ENCODE measurements at regions not wholly inside any gene's neighbourhood (a gene's known extent, or its start where the extent isn't known, plus 50 kb on each side); places are given as distances from the start of the nearest gene placed in this dataset.

- DNase-seq, result no peak
- Histone ChIP-seq H3K36me3 (no peaks in the 10 kb centered on the region), H3K4me3 (no peak overlapping the region), H3K27me3 (no peaks in the 10 kb centered on the region), H3K27ac (no peak overlapping the region), H3K9me3 (no peaks in the 10 kb centered on the region), H3K4me1 (ENCODE audit: insufficient read depth) (no peaks in the 10 kb centered on the region)
- 52 to 66% (median 65%) methylated on average over 6 of the region's 6 CpGs for WGBS, 3 donors
- intact Hi-C loops (cut with DNase I), result no loop called here
- no peak for TF ChIP-seq POLR2A (IDR thresholded peaks at IDR 0.05)
- TF ChIP-seq, protein P1, sequence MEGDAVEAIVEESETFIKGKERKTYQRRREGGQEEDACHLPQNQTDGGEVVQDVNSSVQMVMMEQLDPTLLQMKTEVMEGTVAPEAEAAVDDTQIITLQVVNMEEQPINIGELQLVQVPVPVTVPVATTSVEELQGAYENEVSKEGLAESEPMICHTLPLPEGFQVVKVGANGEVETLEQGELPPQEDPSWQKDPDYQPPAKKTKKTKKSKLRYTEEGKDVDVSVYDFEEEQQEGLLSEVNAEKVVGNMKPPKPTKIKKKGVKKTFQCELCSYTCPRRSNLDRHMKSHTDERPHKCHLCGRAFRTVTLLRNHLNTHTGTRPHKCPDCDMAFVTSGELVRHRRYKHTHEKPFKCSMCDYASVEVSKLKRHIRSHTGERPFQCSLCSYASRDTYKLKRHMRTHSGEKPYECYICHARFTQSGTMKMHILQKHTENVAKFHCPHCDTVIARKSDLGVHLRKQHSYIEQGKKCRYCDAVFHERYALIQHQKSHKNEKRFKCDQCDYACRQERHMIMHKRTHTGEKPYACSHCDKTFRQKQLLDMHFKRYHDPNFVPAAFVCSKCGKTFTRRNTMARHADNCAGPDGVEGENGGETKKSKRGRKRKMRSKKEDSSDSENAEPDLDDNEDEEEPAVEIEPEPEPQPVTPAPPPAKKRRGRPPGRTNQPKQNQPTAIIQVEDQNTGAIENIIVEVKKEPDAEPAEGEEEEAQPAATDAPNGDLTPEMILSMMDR (IDR thresholded peaks at IDR 0.05), result no peak
- TF ChIP-seq EP300 (IDR thresholded peaks at IDR 0.05), result no peak
These were observed 376.6 kb downstream of the EIPR1 start for GRCh38 chr2:3000968-3001367.

DNA sequence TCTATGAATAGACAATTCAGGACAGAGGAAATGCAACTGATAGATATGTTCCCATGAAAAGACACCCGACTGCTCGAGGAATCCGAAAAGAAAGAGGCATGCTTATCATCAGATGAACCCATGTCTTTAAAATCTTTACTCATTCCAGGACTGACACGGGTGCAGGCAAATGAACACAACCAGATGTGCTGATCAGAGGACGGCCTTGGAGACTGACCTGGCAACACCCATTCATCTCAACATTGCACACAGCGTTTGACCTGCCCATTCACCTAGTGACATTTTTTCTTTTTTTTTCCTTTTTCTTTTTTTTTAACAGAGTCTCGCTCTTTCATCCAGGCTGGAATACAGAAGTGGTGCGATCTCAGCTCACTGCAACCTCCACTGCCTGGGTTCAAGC, 377.5 kb downstream of the EIPR1 start:
- Histone ChIP-seq H3K27me3 (no peaks in the 10 kb centered on the region), H3K27ac (no peak overlapping the region), H3K4me1 (ENCODE audit: insufficient read depth) (no peaks in the 10 kb centered on the region), H3K36me3 (no peaks in the 10 kb centered on the region), H3K9me3 (no peaks in the 10 kb centered on the region), H3K4me3 (no peak overlapping the region)
- no peak for DNase-seq
- 43 to 72% (median 46%) methylated on average over 8 of the region's 8 CpGs for WGBS, 3 donors
- intact Hi-C loops (cut with DNase I), result no loop called here
- no peak for TF ChIP-seq POLR2A (IDR thresholded peaks at IDR 0.05)
- TF ChIP-seq EP300 (IDR thresholded peaks at IDR 0.05), result no peak
- TF ChIP-seq, protein P1 (IDR thresholded peaks at IDR 0.05), result no peak

DNA sequence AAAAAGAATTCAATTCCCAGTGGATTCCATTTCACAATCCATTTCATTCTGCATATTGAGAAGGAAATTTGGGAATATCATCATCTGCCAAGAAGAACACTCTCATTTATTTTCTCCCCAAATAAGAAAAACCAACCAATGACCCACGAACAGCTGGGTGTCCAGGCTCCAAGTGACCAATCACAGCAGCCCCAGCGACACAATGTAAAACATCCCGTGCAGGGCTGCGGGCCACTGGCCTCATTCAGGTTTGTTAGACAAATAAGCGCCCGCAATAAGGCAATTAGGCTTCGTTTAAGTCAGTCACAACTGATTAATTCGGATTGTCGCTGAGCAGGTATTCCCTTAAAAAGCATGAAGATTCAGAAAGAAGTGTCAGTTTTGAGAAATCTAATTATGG, 378.6 kb downstream of the EIPR1 start:
- WGBS, 3 donors, result 68 to 77% (median 72%) methylated on average over 9 of the region's 9 CpGs
- Histone ChIP-seq H3K27ac (no peak overlapping the region), H3K4me1 (ENCODE audit: insufficient read depth) (no peaks in the 10 kb centered on the region)

DNA sequence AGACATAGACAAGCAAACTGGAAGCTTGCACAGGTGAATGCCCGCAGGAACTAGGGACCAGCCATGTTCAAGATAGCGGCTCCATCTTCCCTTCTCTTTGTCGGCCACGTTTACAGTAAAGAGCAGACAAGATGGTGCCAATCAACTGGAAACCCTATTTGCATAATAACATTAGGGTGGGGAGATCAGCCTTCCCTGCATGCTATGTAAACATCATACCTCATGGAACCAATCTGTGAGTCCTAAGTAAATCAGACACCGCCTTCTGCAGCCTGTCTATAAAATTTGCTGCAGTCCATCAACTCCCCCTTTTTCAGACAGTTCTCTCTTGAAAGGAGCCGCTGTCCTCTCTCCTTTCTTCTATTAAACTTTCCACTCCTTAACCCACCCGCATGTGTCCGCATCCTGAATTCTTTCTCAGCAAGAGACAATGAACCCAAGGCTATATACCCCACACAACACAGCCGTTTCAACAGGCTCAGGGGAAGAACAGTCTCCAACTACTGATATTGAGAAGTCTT, 384.4 kb downstream of the EIPR1 start:
- DNase-seq, result no peak
- Histone ChIP-seq H3K9me3 (no peaks in the 10 kb centered on the region), H3K27ac (no peak overlapping the region), H3K4me3 (no peak overlapping the region), H3K27me3 (no peaks in the 10 kb centered on the region), H3K4me1 (ENCODE audit: insufficient read depth) (no peaks in the 10 kb centered on the region), H3K36me3 (no peaks in the 10 kb centered on the region)
- TF ChIP-seq, protein P1 (IDR thresholded peaks at IDR 0.05), result no peak
- TF ChIP-seq EP300 (IDR thresholded peaks at IDR 0.05) (no peak), POLR2A (IDR thresholded peaks at IDR 0.05) (no peak)
- 80 to 84% (median 82%) methylated on average over 9 of the region's 9 CpGs for WGBS, 3 donors
- intact Hi-C loops (cut with DNase I), result no loop called here

More for the DNA sequence above, 378.6 kb downstream of the EIPR1 start:
- H3K4me3 ChIP-seq, result no peak overlapping the region
- TF ChIP-seq POLR2A (IDR thresholded peaks at IDR 0.05), result no peak
- no peak for TF ChIP-seq EP300 (IDR thresholded peaks at IDR 0.05)
- TF ChIP-seq, protein P1 (IDR thresholded peaks at IDR 0.05), result no peak
- no peaks in the 10 kb centered on the region for H3K36me3 ChIP-seq
- H3K9me3 ChIP-seq, result no peaks in the 10 kb centered on the region
- DNase-seq, result no peak
- H3K27me3 ChIP-seq, result no peaks in the 10 kb centered on the region
- intact Hi-C loops (cut with DNase I), result no loop called here
